ENCODE measurements at regions not wholly inside any gene's neighbourhood (a gene's known extent, or its start where the extent isn't known, plus 50 kb on each side); places are given as distances from the start of the nearest gene placed in this dataset.
A peak's percentile ranks its signal among the peaks of the same experiment; 100 is the strongest.
"Not testable (repeated sequence)": the region's sequence is repeated elsewhere in the genome, so short reads cannot be mapped to it uniquely, and the experiment has no call there.

GRCh38 chr2:153420394-153420793 is 58.2 kb downstream of the RPRM start:
- H3K27ac ChIP-seq, result no peak overlapping the region
- no peak for DNase-seq (ENCODE audit: low read depth, low spot score)

GRCh38 chr2:153417077-153417476 is 61.5 kb downstream of the RPRM start:
- no peak overlapping the region for H3K27ac ChIP-seq
- no peak for DNase-seq (ENCODE audit: low read depth, low spot score)

- peak; percentile 12 for DNase-seq (ENCODE audit: low read depth, low spot score)
These were observed 62.5 kb downstream of the RPRM start for GRCh38 chr2:153416071-153416470.

GRCh38 chr2:153408710-153409385 is 69.7 kb downstream of the RPRM start:
- DNase-seq (ENCODE audit: low read depth, low spot score), result peak; percentile 14
- H3K27ac ChIP-seq, result no peak overlapping the region

More at GRCh38 chr2:153416071-153416470, 62.5 kb downstream of the RPRM start:
- H3K27ac ChIP-seq, result no peak overlapping the region

GRCh38 chr2:153405196-153405595 is 73.4 kb downstream of the RPRM start:
- DNase-seq (ENCODE audit: low read depth, low spot score), result peak; percentile 43
- no peak overlapping the region for H3K27ac ChIP-seq

- no peak for DNase-seq (ENCODE audit: low read depth, low spot score)
- no peak overlapping the region for H3K27ac ChIP-seq
These were observed 73.8 kb downstream of the RPRM start for GRCh38 chr2:153404792-153405191.

GRCh38 chr2:153403940-153404339 is 74.6 kb downstream of the RPRM start:
- DNase-seq (ENCODE audit: low read depth, low spot score), result no peak
- no peak overlapping the region for H3K27ac ChIP-seq

- DNase-seq (ENCODE audit: low read depth, low spot score); H3K27ac ChIP-seq: not testable (repeated sequence)
These were observed 75.2 kb downstream of the RPRM start for GRCh38 chr2:153403352-153403751.

GRCh38 chr2:153394686-153395085 is 83.9 kb downstream of the RPRM start:
- no peak overlapping the region for H3K27ac ChIP-seq
- no peak for DNase-seq (ENCODE audit: low read depth, low spot score)

- H3K27ac ChIP-seq, result no peak overlapping the region
- no peak for DNase-seq (ENCODE audit: low read depth, low spot score)
These were observed 84.3 kb downstream of the RPRM start for GRCh38 chr2:153394247-153394646.

- H3K27ac ChIP-seq, result no peak overlapping the region
- no peak for DNase-seq (ENCODE audit: low read depth, low spot score)
These were observed 85.0 kb downstream of the RPRM start for GRCh38 chr2:153393518-153393917.

GRCh38 chr2:153391131-153391530 is 87.4 kb downstream of the RPRM start:
- H3K27ac ChIP-seq, result no peak overlapping the region
- DNase-seq (ENCODE audit: low read depth, low spot score), result no peak

GRCh38 chr2:153388246-153388645 is 90.3 kb downstream of the RPRM start:
- no peak overlapping the region for H3K27ac ChIP-seq
- DNase-seq (ENCODE audit: low read depth, low spot score), result no peak

- no peak overlapping the region for H3K27ac ChIP-seq
- DNase-seq (ENCODE audit: low read depth, low spot score), result no peak
These were observed 91.4 kb downstream of the RPRM start for GRCh38 chr2:153387203-153387602.

- DNase-seq (ENCODE audit: low read depth, low spot score), result no peak
- H3K27ac ChIP-seq, result no peak overlapping the region
These were observed 92.1 kb downstream of the RPRM start for GRCh38 chr2:153386481-153386897.

- H3K27ac ChIP-seq, result no peak overlapping the region
- DNase-seq (ENCODE audit: low read depth, low spot score), result no peak
These were observed 104.9 kb downstream of the RPRM start for GRCh38 chr2:153373510-153374279.

- no peak for DNase-seq (ENCODE audit: low read depth, low spot score)
- no peak overlapping the region for H3K27ac ChIP-seq
These were observed 118.3 kb downstream of the RPRM start for GRCh38 chr2:153360239-153360638.

GRCh38 chr2:153354377-153354776 is 124.2 kb downstream of the RPRM start:
- DNase-seq (ENCODE audit: low read depth, low spot score), result peak; percentile 5

GRCh38 chr2:153349603-153350002 is 129.0 kb downstream of the RPRM start:
- DNase-seq (ENCODE audit: low read depth, low spot score), result no peak
- no peak overlapping the region for H3K27ac ChIP-seq

More at GRCh38 chr2:153354377-153354776, 124.2 kb downstream of the RPRM start:
- no peak overlapping the region for H3K27ac ChIP-seq

GRCh38 chr2:153347818-153348495 is 130.6 kb downstream of the RPRM start:
- no peak overlapping the region for H3K27ac ChIP-seq
- no peak for DNase-seq (ENCODE audit: low read depth, low spot score)

- no peak for DNase-seq (ENCODE audit: low read depth, low spot score)
- H3K27ac ChIP-seq, result no peak overlapping the region
These were observed 157.7 kb downstream of the RPRM start for GRCh38 chr2:153320879-153321278.

Measured in epithelial cell of prostate (primary cell).